ENCODE measurements at regions not wholly inside any gene's neighbourhood (a gene's known extent, or its start where the extent isn't known, plus 50 kb on each side); places are given as distances from the start of the nearest gene placed in this dataset.

GRCh38 chr2:67846370-67847070 is 216.3 kb downstream of the C1D start (continued):
- TF ChIP-seq IRF9 (CRISPR knock-in tag; IDR thresholded peaks at IDR 0.05; ENCODE audit: borderline replicate concordance) (no peak), GFI1 (CRISPR knock-in tag; IDR thresholded peaks at IDR 0.05; ENCODE audit: borderline replicate concordance) (no peak), GPBP1L1 (CRISPR knock-in tag; IDR thresholded peaks at IDR 0.05) (no peak), MAZ (IDR thresholded peaks at IDR 0.05; ENCODE audit: borderline replicate concordance, low read depth, low read length) (no peak), MAZ (CRISPR knock-in tag; IDR thresholded peaks at IDR 0.05; ENCODE audit: low read depth) (0 out of 2 replicates have a peak, but pooled peaks have one; percentile 35), ZGPAT (CRISPR knock-in tag; IDR thresholded peaks at IDR 0.05) (peak; percentile 42; the same call in 1 of the 2 replicates), GPN1 (CRISPR knock-in tag; IDR thresholded peaks at IDR 0.05; ENCODE audit: borderline replicate concordance) (no peak), RFX1 (IDR thresholded peaks at IDR 0.05) (no peak), ZNF382 (CRISPR knock-in tag; IDR thresholded peaks at IDR 0.05; ENCODE audit: borderline replicate concordance) (no peak), GLMP (CRISPR knock-in tag; IDR thresholded peaks at IDR 0.05; ENCODE audit: borderline replicate concordance) (no peak), UBTF (CRISPR knock-in tag; IDR thresholded peaks at IDR 0.05) (no peak), DMAP1 (CRISPR knock-in tag; IDR thresholded peaks at IDR 0.05) (no peak), CEBPB (IDR thresholded peaks at IDR 0.05; ENCODE audit: borderline replicate concordance, low read depth, low read length) (peak; percentile 98), ZNF839 (CRISPR knock-in tag; IDR thresholded peaks at IDR 0.05; ENCODE audit: borderline replicate concordance) (no peak), HOMEZ (CRISPR knock-in tag; IDR thresholded peaks at IDR 0.05; ENCODE audit: low read depth) (no peak), ZNF468 (CRISPR knock-in tag; IDR thresholded peaks at IDR 0.05) (no peak), CERS6 (CRISPR knock-in tag; IDR thresholded peaks at IDR 0.05) (no peak), ZNF224 (CRISPR knock-in tag; IDR thresholded peaks at IDR 0.05) (0 out of 2 replicates have a peak, but pooled peaks have one; percentile 58), JUNB (CRISPR knock-in tag; IDR thresholded peaks at IDR 0.05; ENCODE audit: borderline replicate concordance) (no peak), SIN3A (IDR thresholded peaks at IDR 0.05; ENCODE audit: borderline replicate concordance, low read depth, low read length) (no peak)
